SJSA1 (cell line): ENCODE measurements at regions not wholly inside any gene's neighbourhood (a gene's known extent, or its start where the extent isn't known, plus 50 kb on each side); places are given as distances from the start of the nearest gene placed in this dataset.

ENCODE experiments used
- DNase-seq, 2 experiments: peaks; one replicate each; pipeline ENCODE4 v3.0.0-alpha.2; 2015 to 2020; ENCODE audit warnings: low spot score in 2 of 2, low read depth in 1 of 2
- H3K27ac ChIP-seq: fragments of 250-450 bp; sonication (Bioruptor Pico); 2 replicates; pipeline ENCODE4 v1.5.1; 2020; ENCODE audit warnings: mild to moderate bottlenecking, moderate library complexity
- H3K27me3 ChIP-seq: fragments of 250-450 bp; sonication (Bioruptor Pico); replicated peaks from 2 replicates; pipeline ENCODE4 v1.5.1; 2020; ENCODE audit warnings: mild to moderate bottlenecking, moderate library complexity
- H3K36me3 ChIP-seq: fragments of 250-450 bp; sonication (Bioruptor Pico); 2 replicates; pipeline ENCODE4 v1.5.1; 2020; ENCODE audit warnings: mild to moderate bottlenecking
- H3K4me1 ChIP-seq: fragments of 250-450 bp; sonication (Bioruptor Pico); replicated peaks from 2 replicates; pipeline ENCODE4 v1.6.1; 2021; ENCODE audit warnings: mild to moderate bottlenecking
- H3K4me3 ChIP-seq: fragments of 250-450 bp; sonication (Bioruptor Pico); 2 replicates; pipeline ENCODE4 v1.5.1; 2020; ENCODE audit warnings: mild to moderate bottlenecking
- H3K9me3 ChIP-seq: fragments of 250-450 bp; sonication (Bioruptor Pico); replicated peaks from 2 replicates; pipeline ENCODE4 v1.5.1; 2020; ENCODE audit warnings: mild to moderate bottlenecking

DNA sequence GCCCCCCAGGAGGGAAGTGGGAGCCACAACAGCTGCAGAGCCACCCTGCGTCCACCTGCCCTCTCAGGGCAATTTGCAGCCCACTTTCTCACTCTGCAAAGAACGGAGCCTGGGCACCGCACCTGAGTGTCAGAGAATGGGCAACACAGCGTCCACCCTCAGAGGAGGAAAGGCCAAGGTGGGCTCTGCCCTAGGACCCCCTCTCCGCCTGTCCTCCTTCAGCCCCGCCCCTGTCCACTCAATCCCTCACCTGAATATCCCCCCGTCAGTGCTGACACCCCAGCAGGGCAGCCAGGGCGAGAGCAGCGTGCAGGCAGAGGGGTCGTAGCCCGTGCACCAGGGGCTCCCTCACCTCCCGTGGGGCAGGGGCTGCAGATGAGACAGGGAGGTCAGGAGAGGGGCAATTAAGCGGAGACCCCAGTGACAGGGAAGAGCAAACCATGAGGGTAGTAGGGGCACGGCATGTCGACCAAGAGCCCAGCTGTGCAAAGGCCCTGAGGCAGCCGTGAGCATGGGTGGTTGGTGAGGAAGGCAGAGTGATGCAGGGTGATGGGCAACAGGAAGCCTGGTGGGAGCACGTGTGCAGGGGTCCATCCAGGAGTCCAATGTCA, 140.3 kb downstream of the OLFM1 start:
- H3K4me1 ChIP-seq, result no peaks in the 10 kb centered on the region
- H3K4me3 ChIP-seq, result no peak overlapping the region
- H3K27me3 ChIP-seq, result no peaks in the 10 kb centered on the region; the same call in 1 of the 2 replicates
- no peaks in the 10 kb centered on the region for H3K36me3 ChIP-seq
- no peak for DNase-seq
- no peak overlapping the region for H3K27ac ChIP-seq
- H3K9me3 ChIP-seq, result no peaks in the 10 kb centered on the region

DNA sequence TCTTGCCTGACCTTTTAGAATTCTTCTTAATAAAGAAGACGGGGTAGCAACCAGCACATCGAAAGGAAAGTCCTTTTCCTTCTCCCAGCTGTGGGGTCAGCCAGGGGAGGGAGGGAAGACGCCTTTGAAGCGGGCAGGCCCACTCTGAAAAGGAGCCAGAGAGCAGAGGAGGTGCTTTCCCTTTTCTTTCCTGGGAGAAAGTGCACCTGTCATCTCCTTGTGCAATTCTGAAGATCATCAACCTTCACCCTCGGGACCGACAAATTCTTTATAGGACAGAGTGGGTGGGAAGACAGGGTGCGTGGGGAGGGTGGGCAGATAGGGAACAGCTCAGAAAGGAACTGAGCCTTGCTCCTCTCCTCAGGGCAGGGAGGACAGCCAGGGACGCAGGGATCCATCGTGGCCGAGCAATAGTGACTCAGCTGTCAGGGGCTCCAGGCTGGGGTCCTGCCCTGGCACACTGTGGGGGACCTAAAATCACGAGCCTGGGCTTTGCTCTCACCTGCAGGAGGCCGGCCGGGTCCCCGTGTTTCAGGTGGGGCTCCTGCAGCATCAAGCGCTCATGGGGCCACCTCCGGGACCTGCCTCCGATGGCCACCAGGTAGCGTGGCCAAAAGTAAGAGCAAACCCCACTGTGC, 141.0 kb downstream of the OLFM1 start:
- Histone ChIP-seq H3K36me3 (no peaks in the 10 kb centered on the region), H3K4me3 (no peak overlapping the region), H3K27me3 (no peaks in the 10 kb centered on the region; the same call in 1 of the 2 replicates), H3K4me1 (no peaks in the 10 kb centered on the region), H3K27ac (no peak overlapping the region), H3K9me3 (no peaks in the 10 kb centered on the region)
- no peak for DNase-seq

DNA sequence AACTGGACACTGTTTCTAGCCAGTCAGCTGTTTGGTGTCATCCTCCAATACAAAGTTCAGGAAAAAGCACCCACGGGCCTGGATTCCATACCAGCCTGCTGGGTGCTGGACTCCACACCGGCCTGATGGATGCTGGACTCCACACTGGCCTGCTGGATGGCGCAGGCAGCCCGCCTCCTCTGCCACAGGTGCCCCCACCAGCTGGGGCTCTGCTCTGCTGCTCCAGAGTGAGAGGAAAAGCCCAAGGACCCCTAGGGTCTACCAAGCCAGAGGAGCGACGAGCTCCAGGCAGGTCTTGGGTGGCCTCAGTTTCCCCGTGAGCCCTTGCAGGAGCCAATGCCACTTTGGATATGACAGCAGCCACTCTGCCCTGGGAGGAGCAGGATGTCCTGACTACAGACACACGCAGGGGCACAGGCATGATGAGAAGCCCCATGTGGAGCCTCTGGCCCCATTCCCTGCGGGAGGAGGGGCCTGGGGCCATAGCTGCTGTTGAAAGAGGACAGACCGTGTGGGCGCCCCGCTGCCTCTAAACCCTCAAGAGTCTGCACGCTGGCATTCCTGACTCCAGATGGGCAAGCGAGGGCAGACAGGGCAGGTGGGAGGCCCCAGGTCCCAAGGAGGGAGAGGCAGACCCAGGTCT, 141.6 kb downstream of the OLFM1 start:
- DNase-seq, result no peak
- Histone ChIP-seq H3K9me3 (no peaks in the 10 kb centered on the region), H3K36me3 (no peaks in the 10 kb centered on the region), H3K27me3 (no peaks in the 10 kb centered on the region; the same call in 1 of the 2 replicates), H3K4me3 (no peak overlapping the region), H3K27ac (no peak overlapping the region), H3K4me1 (no peaks in the 10 kb centered on the region)

DNA sequence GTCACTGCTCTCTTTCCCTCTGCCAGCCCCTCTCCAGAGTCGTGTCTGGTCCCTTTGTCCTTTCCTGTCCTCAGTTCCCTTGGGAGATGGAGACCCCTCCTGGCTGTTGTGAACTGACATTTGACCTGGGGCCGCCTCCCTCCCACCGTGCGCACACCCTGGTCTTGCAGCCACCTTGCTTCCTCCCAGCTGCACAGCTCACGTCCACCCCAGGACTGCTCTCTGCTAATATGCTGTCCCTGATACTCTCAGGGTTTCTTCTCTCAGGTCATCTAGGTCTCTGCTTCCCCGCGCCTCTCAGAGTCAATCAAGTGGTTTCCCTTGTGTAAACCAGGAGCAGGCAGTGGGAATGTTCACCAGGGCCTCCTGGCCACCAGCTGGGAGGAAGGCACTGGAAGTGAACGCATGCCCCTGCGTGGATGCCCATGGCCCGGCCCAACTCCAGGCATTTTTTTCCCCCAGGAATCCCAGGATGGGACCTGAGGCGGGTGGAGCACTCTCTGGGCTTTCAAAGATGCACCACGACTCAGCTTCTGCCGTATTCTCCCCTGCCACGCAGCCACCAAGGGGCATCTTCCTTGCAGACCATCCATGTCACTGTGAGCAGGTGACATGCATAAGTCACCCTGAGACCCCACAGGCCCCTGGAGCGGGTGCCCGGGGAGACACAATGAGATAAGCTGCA, 142.4 kb downstream of the OLFM1 start:
- H3K4me1 ChIP-seq, result no peaks in the 10 kb centered on the region
- H3K36me3 ChIP-seq, result no peaks in the 10 kb centered on the region
- no peak overlapping the region for H3K27ac ChIP-seq
- no peaks in the 10 kb centered on the region; the same call in 1 of the 2 replicates for H3K27me3 ChIP-seq
- no peaks in the 10 kb centered on the region for H3K9me3 ChIP-seq
- no peak for DNase-seq
- H3K4me3 ChIP-seq, result no peak overlapping the region

DNA sequence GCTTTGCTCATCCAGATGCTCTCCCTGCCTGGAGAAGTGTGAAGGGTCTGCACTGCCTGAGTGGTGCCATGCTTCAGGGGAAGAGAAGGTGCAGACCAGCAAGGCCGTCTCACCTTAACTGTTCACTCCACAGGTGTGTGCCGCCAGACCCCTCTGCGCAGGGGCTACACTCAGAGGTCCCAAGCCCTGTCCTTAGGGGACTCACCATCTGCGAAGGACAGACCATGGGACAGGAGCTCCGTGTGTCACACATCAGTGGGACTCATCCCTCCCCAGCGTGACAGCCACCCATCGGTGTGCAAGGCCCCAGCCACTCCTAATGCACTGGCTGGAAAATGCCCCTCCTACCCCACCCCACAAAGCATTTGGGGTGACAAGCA, 142.9 kb downstream of the OLFM1 start:
- H3K4me1 ChIP-seq, result no peaks in the 10 kb centered on the region
- H3K4me3 ChIP-seq, result no peak overlapping the region

DNA sequence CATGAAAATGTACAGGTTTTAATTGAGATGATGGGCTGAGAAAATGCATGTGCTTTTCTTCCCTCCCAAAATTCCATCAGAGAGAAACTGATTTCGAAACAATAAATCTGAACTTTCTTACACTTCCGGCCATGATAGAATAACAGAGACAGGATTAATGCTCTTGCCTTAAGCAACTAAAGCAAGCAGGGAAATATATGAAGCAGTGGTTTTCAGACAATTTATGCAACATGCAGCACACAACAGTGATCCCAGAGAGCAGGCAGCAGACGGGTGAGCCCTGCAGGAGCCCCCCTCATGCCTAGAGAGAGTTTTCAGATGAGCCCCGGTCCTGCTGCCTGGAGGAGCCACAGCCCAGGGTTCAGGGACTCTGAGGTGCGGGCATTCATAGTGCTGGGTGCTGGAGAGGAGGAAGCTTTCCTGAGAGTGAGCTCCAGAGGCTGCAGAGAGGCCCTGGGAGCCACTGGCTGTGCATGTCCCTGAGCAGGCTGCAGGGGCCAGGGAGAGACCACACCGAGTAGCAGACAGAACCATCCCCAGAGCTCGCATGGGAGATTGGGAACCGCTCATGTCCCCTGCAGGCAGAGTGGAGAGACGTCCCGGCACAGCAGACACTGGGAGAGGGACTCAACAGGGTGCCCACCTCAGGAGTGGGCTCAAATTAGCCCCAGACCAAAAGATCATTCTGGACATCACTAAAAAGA, 143.5 kb downstream of the OLFM1 start:
- H3K4me1 ChIP-seq, result no peaks in the 10 kb centered on the region

More for the DNA sequence above, 142.9 kb downstream of the OLFM1 start:
- no peaks in the 10 kb centered on the region for H3K36me3 ChIP-seq
- H3K27ac ChIP-seq, result no peak overlapping the region
- no peaks in the 10 kb centered on the region for H3K9me3 ChIP-seq
- no peaks in the 10 kb centered on the region; the same call in 1 of the 2 replicates for H3K27me3 ChIP-seq
- DNase-seq, result no peak

DNA sequence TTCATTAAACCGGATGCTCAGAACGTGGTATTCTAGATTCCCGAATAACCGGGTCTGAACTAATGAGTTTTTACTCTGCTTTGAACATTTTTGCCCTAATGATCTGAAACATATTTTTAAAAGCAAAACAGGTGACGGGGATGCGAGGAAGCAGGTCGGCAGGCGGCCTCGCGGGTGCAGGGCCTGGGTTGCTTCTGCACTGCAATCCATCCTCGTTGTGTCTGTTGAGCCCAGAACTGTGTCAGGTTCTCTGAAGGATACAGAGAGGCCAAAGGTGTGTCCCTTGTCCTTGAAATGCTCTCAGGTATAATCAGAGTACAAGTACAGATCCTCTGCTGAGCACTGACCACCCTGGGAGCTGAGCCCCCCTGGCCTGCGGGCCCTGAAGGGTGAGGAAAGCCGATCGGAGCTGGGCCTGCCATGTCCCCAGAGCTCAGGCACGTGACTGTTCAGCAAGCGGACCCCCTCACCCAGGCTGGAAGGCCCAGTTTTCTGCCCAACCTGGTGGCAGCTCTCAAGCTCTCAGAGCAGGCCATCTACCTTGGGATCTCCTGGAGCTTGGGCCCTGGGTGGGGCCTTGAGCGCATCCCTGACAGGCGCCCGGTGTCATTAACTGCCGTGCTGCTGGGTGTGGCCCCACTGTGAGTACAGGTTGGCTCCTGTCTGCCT, 151.8 kb downstream of the OLFM1 start:
- no peak overlapping the region for H3K4me3 ChIP-seq
- H3K27ac ChIP-seq, result no peak overlapping the region
- no peak for DNase-seq
- no peaks in the 10 kb centered on the region for H3K4me1 ChIP-seq
- H3K27me3 ChIP-seq, result no peaks in the 10 kb centered on the region
- no peaks in the 10 kb centered on the region for H3K9me3 ChIP-seq
- no peaks in the 10 kb centered on the region for H3K36me3 ChIP-seq

More for the DNA sequence above, 143.5 kb downstream of the OLFM1 start:
- H3K27ac ChIP-seq, result no peak overlapping the region
- no peaks in the 10 kb centered on the region for H3K36me3 ChIP-seq
- no peak for DNase-seq
- H3K4me3 ChIP-seq, result no peak overlapping the region
- no peaks in the 10 kb centered on the region for H3K9me3 ChIP-seq
- no peaks in the 10 kb centered on the region; the same call in 1 of the 2 replicates for H3K27me3 ChIP-seq

DNA sequence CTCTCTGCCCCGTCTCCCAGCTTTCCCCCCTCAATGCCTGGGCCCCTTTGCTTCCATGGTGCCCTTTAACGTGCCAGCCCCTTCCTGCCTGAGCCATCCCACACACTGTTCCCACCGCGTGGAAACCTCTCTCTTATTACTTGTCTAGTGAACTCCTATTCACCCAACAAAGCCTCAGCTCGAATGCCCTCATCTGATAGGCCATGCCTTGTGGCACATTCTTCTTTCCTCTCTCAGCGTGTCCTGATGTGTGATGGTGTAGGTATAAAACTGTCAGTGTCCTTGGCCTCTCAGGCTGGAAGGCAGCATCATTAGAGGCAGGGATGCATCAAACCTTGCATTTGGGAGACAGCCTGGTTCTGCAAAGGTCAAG, 152.3 kb downstream of the OLFM1 start:
- no peaks in the 10 kb centered on the region for H3K27me3 ChIP-seq
- H3K4me3 ChIP-seq, result no peak overlapping the region
- no peak for DNase-seq
- H3K36me3 ChIP-seq, result no peaks in the 10 kb centered on the region
- no peaks in the 10 kb centered on the region for H3K9me3 ChIP-seq
- H3K4me1 ChIP-seq, result no peaks in the 10 kb centered on the region
- no peak overlapping the region for H3K27ac ChIP-seq

DNA sequence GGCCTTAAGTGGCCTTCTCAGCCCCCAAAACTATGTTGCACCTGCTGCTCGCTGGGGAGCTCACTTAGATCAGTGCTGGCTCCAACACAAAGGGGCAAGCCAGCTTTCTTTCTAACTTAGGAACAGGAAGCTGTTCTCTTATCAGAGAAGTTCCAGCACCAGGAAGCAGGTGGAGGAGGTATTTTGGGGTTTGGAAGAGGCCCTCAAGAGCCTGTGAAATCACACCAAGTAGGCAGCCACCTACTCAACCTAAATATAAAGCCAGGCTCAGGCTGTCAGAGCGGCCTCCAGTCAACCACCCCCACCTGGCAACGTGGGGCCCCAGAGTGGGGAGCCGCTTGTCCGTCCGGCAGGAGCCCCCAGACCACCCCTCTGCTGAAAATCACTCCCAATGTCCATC, 152.8 kb downstream of the OLFM1 start:
- Histone ChIP-seq H3K4me1 (no peaks in the 10 kb centered on the region), H3K9me3 (no peaks in the 10 kb centered on the region), H3K4me3 (no peak overlapping the region), H3K27ac (no peak overlapping the region), H3K36me3 (no peaks in the 10 kb centered on the region), H3K27me3 (no peaks in the 10 kb centered on the region)
- DNase-seq, result no peak

DNA sequence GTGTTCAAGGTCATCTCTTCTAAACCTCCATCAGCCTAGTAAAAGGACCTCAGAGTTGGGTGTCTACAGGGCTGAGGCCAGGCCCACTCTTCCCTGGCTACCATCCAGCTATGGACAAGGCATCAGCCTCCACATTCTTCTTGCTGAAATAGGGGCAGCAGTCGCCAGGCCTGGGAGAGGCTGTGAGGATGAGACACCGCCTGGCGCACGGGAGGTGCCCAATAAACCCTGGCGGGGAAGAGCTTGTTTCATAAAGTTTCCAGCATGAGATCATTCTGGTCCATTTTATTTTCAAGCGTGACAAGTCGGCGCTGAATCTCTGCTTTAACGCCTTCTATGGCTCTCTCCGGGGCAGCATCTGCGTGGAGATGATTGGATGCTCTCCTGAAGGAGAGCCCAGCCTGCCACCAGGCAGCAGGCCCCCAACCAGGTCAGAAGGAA, 153.4 kb downstream of the OLFM1 start:
- Histone ChIP-seq H3K36me3 (no peaks in the 10 kb centered on the region), H3K4me1 (no peaks in the 10 kb centered on the region), H3K27me3 (no peaks in the 10 kb centered on the region), H3K9me3 (no peaks in the 10 kb centered on the region), H3K4me3 (no peak overlapping the region), H3K27ac (no peak overlapping the region)
- DNase-seq, result no peak

DNA sequence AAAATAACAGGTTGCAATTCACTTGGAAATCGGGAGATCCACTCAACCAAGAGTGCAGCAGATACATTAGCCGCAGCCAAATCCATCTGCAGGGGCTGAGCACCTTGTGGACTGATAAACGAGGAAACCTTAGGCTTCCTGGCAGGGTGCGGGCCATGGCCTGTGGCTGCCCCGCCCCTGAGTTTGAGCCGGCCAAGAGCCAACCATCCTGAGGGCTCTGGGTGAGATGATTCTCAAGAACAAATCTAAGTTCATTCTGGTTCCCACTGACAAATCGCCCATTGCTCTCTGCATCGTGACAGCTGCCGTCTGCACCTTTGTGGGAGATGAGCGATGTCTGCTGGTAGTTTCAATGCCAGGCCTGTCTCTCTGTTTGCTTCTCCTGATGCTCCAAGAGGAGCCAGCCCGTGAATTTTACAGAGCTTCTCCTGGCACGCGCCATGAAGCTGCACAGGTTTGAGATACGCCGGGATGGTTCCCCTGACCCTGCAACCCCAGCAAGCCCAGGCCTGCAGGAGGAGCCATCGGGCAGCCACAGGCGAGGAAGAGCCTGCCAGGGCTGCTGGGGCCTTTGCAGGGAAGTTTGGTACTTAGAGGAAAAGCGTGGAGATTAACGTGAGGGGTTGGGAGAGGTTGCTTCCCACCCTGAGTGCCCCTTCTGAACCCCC, 154.0 kb downstream of the OLFM1 start:
- Histone ChIP-seq H3K4me1 (no peaks in the 10 kb centered on the region), H3K9me3 (no peaks in the 10 kb centered on the region), H3K4me3 (no peak overlapping the region), H3K27me3 (no peaks in the 10 kb centered on the region), H3K36me3 (no peaks in the 10 kb centered on the region), H3K27ac (no peak overlapping the region)
- DNase-seq, result no peak

DNA sequence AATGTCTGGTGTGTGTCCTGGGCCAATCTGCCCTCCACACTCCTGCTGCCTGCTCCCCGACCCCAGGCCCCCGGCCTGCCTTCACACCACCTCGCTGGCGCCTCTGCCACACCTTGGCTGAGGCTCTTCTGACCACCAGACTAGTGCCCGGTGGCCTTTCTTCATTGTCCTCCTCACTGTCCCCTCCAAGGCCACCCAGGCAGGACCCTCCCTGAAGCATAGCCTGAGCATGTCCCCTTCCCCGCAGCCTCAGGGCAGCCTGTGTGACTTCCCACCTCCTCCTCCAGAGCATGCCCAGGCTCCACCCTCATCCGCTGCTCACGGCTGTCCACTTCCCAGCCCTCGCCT, 154.6 kb downstream of the OLFM1 start:
- Histone ChIP-seq H3K27ac (no peak overlapping the region), H3K9me3 (no peaks in the 10 kb centered on the region)

DNA sequence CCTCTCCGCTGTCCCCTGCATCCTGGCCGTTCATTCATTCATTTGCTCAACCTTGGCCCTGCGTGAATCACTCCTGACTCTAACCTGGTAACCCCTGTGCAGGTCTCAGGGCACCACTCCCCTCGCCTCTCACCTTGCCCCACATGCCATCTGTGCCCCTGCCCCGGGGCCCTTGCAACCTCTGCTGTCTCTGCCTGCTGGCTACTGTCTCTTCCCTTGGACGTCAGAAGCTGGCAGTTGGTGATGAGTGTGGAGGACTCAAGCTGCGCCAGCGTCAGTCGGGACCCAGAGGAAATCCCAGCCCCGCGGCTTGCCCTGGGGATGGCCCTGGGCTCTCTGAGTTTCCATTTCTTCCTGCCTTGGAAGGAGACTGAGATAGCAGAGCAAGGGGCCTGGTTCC, 154.9 kb downstream of the OLFM1 start:
- Histone ChIP-seq H3K27ac (no peak overlapping the region), H3K27me3 (no peaks in the 10 kb centered on the region), H3K4me1 (no peaks in the 10 kb centered on the region), H3K36me3 (no peaks in the 10 kb centered on the region), H3K4me3 (no peak overlapping the region), H3K9me3 (no peaks in the 10 kb centered on the region)
- DNase-seq, result no peak

More for the DNA sequence above, 154.6 kb downstream of the OLFM1 start:
- Histone ChIP-seq H3K27me3 (no peaks in the 10 kb centered on the region), H3K4me3 (no peak overlapping the region), H3K4me1 (no peaks in the 10 kb centered on the region), H3K36me3 (no peaks in the 10 kb centered on the region)
- no peak for DNase-seq
